Stimulated activated CD4-positive, alpha-beta T cell treated with anti-CD3 and anti-CD28 coated beads, Interleukin-1b, Interleukin-23, amount 100 ng/mL, for 1 hour (primary cell): ENCODE measurements at regions not wholly inside any gene's neighbourhood (a gene's known extent, or its start where the extent isn't known, plus 50 kb on each side); places are given as distances from the start of the nearest gene placed in this dataset.
"Not testable (repeated sequence)": the region's sequence is repeated elsewhere in the genome, so short reads cannot be mapped to it uniquely, and the experiment has no call there.

Experiments used
- DNase-seq, 2 donors: peaks; one replicate each; pipeline ENCODE4 v3.0.0-alpha.2; 2020; ENCODE audit warnings: low read depth in 2 of 2

DNA sequence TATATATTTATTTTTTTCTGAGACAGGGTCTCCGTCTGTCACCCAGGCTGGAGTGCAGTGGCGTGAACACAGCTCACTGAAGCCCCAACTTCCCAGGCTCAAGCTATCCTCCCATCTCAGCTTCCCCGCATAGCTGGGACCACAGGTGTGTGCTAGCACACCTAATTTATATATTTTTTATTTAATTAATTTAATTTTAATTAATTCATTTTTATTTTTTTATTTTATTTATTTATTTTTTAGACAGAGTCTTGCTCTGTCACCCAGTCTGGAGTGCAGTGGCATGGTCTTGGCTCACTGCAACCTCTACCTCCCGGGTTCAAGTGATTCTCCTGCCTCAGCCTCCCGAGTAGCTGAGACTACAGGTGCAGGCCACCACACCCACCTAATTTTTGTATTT is 86.9 kb upstream of the CLINT1 start:
- DNase-seq, result not testable (repeated sequence)

DNA sequence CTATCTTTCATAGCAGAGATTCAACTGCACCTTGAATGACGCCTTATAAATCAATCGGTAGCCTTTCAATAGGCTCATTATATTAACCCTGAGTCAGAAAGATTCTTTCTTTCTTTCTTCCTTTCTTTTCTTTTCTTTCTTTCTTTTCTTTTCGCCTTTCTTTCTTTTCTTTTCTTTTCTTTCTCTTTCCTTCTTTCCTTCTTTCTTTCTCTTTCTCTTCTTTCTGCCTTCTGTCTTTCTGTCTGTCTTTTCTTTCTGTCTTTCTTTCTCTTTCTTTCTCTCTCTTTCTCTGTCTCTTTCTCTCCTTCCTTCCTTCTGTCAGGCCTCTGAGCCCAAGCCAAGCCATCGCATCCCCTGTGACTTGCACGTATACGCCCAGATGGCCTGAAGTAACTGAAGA is 86.0 kb upstream of the CLINT1 start:
- DNase-seq, result no peak

DNA sequence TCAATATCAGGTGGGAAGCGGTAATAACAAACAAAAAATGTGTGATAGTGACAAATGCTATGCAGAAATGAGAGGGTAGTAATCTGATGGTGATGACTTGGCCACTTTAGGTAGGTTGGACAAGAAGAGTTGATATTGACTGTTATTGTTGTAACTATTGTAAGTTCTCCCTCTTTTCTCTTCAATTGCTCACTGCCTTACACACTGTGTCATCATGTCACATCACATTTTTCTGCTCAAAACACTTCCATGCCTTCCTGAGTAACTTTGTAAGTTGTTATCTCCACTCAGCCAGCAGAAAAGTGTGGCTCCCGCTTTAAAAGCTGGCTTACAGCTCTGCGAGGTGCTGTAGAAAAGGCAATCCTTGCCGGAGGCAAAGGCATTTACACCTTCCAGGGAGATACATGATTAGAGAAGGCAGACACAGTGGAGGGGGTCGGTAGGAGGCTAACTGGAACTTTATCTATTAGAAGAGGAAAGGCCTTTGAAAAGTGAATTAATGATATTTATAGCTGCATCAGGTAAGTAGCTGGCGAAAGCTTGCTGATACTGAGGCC is 85.2 kb upstream of the CLINT1 start:
- no peak for DNase-seq

DNA sequence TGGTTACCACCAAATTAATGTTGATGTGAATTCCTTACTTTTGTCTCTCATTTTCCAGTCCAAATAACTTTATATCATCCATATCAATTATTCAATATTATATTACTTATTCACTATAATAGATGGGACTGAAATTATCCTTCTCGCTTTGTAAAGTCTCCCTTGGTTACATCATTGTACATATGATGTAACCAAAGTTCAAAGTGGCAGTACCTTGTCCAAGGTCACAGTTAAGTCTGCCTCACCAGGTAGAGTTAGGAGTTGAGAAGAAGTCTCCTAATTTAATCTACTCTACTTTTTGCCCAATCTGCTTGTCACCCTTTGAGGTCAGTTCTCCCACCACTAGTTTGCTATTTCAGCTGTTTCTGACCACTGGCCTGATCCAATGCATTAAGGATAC is 83.7 kb upstream of the CLINT1 start:
- no peak for DNase-seq

DNA sequence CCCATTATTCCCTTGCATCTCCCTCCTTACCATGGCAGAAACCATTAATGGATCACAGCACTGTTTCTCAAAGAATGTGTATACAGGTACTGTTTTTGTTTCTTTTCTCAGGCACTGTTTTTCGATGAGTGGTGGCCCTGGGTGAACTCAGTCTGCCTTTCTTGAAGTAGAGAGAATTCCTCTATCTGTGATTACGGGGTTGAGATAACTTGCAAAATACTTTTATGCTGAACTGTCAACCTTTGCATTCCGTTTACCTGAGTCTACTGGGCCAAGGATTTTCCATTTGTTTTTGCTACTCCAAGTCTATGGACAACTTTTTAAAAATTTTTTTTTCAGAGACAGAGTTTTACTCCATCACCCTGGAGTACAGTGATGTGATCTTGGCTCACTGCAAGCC is 82.7 kb upstream of the CLINT1 start:
- DNase-seq, result no peak

DNA sequence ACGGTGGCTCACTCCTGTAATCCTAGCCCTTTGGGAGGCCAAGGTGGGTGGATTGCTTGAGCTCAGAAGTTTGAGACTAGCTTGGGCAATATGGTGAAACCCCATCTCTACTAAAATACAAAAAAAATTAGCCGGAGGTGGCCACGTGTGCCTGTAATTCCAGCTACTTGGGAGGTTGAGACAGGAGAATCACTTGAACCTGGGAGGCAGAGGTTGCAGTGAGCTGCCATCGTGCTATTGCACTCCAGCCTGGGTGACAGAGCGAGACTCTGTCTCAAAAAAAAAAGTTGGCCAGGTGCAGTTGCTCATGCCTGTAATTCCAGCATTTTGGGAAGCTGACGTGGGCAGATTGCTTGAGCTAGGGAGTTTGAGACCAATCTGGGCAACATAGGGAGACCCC is 79.2 kb upstream of the CLINT1 start:
- DNase-seq, result not testable (repeated sequence)

DNA sequence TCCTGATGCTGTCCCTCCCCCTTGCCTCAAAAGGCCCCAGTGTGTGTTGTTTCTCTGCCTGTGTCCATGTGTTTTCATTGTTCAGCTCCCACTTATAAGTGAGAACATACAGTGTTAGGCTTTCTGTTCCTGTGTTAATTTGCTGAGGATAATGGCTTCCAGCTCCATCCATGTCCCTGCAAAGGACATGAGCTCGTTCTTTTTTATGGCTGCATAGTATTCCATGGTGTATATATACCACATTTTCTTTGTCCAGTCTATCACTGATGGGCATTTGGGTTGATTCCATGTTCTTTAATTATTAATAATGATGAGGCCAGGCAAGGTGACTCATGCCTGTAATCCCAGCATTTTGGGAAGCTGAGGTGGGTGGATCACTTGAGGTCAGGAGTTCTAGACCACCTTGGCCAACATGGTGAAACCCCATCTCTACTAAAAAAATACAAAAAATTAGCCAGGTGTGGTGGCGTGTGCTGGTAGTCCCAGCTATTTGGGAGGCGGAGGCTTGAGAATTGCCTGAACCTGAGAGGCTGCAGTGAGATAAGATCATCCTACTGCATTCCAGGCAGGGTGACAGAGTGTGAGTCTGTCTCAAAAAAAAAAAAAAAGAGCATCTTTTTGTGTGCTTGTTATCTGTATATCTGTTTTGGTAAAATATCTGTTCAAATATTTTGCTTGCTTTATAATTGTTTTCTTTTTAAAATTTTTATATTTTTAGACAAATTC is 78.0 kb upstream of the CLINT1 start:
- not testable (repeated sequence) for DNase-seq

DNA sequence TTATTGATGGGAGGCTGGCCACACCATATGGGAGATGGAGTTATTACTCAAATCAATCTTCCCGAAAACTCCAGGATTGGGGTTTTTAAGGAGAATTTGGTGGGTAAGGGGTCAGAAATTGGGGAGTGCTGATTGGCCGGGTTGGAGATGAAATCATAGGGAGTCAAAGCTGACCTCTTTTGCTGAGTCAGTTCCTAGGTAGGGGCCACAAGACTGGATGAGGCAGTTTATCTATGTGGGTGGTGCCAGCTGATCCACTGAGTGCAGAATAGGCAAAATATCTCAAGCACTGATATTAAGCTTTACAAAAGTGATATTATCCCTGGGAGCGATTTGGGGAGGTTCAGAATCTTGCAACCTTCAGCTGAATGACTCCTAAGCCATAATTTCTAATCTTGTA is 75.7 kb upstream of the CLINT1 start:
- DNase-seq, result no peak

DNA sequence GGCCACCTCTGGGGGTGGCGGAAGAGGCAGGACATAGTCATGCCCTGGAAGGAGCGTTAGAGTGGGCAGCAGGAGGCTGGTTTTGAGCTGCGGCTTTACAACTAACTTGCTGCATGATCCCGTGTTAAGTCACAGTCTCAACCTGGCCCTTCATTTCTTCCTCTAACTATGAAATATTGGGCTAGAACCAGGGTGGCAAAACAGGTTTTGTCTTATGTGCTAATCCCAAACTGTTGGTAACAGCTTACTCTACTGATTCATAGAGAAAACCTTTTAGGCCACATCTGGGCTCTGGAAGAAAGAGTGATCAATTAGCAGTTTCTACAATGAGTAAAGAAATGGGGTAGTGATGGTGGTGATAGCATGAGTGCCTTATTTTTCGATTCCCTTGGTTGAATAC is 74.1 kb upstream of the CLINT1 start:
- no peak for DNase-seq

DNA sequence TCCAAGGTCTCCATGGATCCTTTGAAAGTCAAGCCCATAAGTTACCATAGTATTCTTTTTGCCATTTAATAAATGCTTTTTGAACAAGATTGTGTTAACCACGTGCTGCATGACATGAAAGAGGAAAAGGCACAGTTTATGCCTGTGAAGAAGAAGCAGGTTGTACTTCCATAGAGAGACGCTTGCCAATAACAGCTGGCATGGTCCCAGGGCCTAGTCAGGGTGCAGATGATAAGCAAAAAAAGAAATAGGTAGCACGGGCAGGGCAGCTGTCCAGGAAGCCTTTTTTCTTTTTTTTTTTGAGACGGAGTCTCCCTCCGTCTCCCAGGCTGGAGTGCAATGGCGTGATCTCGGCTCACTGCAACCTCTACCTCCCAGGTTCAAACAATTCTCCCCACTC is 71.8 kb upstream of the CLINT1 start:
- no peak for DNase-seq

DNA sequence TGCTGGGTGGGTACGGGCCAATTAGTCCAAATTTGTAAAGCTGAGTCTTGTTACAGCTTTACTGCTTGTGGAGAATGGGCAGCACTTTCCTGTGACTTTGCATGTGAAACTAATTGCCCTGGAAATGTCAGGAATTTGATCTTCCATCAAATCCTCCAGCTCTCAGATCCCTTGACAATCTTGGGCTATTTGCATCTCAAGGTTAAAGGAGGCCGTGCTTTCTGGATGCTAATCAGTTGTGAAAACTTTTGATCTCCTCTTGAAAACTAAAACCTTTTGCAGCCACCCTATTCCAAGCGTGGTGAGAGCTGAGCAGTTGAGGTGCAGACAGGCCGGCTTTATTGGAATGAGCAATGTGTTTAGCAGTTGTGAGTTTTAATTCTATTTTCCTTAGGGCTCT is 68.0 kb upstream of the CLINT1 start:
- no peak for DNase-seq

DNA sequence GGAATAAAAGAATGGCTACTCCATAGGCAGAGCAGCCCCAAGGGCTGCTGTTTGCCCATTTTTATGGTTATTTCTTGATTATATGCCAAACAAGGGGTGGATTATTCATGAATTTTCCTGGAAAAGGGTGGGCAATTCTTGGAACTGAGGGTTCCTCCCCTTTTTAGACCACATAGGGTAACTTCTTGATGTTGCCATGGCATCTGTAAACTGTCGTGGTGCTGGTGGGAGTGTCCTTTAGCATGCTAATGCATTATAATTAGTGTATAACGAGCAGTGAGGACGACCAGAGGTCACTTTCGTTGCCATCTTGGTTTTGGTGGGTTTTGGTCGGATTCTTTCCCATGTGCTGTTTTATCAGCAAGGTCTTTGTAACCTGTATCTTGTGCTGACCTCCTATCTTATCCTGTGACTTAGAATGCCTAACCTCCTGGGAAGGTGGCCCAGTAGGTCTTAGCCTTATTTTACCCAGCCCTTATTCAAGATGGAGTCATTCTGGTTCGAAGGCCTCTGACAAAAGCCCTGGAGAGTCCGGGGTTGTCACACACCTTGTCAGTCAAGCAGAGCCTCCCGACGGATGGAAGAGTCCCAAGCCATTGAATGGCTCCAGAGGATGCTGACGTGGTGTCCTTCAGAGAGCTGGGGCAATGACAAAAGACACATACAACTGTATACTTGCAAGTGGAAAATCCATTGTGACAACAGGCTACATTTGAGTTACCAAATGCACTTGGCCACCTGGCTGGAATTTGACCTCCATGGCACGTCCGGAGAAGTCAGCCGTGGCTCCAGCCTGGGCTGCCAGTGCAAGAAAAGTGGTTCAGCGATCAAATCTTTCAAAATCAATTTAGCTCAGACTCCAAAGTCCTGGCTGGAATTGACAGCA is 67.1 kb upstream of the CLINT1 start:
- DNase-seq, result no peak

DNA sequence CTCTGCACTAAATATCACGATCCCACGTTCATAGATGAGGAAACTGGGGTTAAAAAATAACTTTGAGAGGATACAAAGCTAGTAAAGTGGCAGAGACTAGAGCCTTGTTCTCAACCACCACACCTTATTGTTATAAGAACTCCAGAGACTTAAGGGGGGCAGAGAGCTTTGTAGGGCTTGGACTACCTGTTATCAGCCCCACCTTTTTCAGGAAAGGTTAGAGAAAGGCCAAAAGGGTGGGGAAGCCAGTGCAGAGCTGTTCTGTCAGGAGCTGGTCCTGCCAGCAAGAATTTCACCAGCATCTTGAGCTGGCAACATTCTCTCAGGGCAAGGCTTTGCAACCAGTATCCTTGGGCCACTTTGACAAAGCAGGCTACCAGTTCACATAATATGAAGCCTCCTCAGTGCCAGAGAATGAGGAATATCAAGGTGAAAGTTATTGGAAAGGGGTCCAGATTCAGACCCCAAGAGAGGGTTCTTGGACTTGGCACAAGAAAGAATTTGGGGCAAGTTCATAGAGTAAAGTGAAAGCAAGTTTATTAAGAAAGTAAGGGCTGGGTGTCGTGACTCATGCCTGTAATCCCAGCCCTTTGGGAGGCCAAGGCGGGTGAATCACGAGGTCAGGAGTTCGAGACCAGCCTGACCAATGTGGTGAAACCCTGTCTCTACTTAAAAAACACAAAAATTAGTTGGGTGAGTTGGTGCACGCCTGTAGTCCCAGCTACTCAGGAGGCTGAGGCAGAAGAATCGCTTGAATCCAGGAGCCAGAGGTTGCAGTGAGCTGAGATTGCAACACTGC is 66.2 kb upstream of the CLINT1 start:
- DNase-seq, result no peak

DNA sequence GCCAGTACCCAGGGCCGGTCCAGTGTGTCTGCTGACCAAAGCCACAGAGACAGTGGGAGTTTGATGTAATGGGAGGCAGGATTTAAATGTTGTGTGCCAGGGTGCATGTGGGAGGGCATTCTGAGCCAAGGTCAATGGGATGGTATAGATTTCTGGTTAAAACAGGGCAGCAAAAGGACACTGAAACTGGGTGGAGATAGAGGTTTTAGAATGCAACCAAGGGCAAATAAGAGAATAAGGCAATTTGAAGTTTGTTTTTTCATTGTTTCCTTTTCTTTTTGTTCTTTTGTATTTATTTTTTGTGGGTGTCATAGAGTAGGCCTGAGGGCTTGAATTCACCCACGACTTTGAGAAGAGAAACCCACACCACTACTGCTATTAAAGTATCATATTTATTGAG is 65.5 kb upstream of the CLINT1 start:
- DNase-seq, result no peak

DNA sequence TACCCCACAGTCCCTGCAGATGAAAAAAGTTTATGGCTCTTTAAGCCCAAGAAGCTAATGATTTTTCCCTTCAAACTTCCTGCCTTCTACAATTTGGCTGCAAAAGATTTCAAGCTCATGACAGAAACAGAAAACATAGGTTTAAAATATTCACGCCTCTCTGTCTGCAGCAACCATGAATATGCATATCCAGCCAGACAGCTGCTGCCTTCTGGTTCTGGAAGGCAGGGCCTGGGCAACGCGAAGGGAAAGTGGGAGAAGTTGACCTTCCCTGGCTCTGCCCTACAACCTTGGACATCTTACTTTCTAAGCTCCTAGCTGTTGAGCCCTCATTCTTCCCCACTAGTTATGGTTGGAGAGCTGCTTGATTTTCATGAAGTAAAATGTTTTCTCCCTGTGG is 64.8 kb upstream of the CLINT1 start:
- no peak for DNase-seq

DNA sequence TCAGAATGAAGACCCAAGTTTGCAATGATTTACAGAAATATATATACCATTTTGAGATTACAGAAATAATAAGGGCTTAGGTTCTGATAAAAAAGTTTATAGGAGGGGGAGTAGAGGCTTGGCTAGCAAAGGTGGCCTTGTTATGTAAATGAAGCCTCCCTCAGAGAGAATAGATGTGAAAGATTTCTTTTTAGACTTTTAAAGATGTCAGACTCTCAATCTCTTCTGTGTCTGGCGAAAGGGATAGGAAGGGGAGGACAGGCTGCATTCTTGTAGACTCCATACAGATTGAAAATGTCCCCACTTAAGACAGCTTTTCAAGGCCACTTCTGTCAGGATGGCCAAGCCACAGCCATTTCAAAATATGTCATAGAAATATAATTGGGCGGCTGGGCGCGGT is 63.1 kb upstream of the CLINT1 start:
- DNase-seq, result no peak

DNA sequence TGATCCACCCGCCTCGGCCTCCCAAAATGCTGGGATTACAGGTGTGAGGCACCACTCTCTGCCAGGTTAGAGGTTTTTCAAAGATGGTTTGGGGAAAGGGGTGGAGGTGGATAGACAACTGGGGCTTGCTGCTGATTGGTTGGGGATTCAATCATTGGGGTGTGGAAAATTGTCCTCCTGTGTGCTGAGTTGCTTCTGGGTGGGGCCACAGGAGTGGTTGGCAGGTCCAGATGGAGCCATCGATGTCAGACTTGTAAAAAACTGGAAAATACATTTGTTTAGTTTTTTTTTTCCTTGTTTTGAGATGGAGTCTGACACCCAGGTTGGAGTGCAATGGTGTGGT is 61.9 kb upstream of the CLINT1 start:
- no peak for DNase-seq

DNA sequence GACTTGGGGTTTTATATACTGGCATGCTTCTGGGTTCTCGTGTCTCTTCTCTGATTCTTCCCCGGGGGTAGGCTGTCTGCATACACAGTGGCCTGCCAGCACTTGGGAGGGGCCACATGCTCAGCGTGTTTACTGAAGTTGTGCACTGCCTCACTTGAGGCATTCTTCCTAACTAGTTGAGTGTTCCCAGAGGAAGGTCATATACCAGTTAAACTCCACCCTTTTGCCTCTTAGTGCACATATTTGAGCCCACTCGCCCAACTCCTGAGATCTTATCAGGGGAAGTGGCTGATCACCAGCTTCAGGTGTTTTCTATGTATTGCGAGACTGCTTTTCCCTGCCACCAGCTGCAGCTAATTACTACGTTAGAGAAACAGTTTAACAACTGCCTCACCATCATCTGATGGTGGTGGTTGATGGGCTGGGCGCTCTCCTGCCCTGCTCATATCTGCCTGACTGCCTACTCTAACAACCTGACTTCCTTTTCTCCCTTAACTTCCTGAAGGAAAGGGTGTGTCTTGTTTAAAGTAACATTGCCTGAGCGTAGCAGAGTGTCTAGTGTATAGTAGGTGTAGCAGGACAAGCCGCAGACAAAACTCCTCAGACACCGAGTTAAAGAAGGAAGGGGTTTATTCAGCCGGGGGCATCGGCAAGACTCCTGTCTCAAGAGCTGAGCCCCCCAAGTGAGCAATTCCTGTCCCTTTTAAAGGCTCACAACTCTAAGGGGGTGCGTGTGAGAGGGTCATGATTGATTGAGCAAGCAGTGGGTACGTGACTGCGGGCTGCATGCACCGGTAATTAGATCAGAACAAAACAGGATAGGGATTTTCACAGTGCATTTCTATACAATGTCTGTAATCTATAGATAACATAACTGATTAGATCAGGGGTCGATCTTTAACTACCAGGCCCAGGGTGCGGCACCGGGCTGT is 60.1 kb upstream of the CLINT1 start:
- DNase-seq, result no peak

DNA sequence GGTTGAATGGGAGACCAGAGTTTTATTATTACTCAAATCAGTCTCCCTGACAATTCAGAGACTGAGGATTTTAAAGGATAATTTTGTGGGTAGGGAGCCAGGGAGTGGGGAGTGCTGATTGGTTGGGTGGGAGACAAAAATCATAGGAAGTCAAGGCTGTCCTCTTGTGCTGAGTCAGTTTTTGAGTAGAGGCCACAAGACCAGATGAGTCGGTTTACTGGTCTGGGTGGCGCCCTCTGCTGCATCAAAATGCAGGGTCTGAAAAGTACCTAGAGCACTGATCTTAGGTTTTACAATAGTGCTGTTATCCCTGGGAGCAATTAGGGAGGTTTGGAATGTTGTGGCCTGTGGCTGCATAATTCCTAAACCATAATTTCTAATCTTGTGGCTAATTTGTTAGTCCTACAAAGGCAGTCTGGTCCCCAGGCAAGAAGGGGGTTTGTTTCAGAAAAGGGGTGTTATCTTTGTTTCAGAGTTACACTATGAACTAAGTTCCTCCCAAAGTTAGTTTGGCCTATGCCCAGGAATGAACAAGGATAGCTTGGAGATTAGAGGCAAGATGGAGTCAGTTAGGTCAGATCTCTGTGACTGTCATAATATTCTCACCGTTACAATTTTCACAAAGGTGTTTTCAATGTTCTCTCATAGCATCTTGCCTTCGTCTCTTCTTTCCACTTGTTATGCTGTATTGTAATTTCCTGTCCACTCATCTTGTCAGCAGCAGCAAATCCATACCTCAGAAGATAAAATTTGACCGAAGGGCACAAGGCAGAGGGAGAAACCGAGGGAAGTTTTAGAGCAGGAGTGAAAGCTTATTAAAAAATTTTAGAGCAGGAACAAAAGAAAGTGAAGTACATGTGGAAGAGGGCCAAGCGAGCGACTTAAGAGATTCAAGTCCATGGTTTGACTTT is 59.2 kb upstream of the CLINT1 start:
- peak in 1 of 2 donors; percentile 23 for DNase-seq

DNA sequence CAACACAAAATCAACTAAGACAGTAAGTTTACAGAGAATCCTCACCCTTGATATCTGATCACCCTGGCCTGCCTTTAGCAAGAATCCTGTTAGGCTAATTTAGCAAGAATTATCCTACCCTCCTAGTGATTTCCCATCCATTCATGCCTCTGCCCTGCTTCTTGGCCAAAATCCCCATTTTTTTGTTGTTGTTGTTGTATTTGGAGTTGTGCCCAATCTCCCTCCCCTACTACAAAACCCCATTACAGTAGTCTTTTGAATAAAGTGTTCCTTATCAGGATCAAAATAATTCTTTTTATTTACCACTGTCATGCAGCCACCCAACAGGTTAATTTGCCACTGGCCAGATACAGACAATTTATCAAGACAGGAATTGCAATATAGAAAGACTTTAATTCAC is 58.5 kb upstream of the CLINT1 start:
- no peak for DNase-seq
